A673 (cell line): ENCODE measurements at regions not wholly inside any gene's neighbourhood (a gene's known extent, or its start where the extent isn't known, plus 50 kb on each side); places are given as distances from the start of the nearest gene placed in this dataset.

Source experiments
- EZH2 ChIP-seq: fragments of 200-600 bp; sonication (generic); IDR thresholded peaks from 2 replicates; pipeline ENCODE4 v1.6.1; 2017; ENCODE audit warnings: borderline replicate concordance, low read depth, mild to moderate bottlenecking, mixed read lengths, antibody characterized with exemption, low read length; ENCODE audit not compliant: poor library complexity, severe bottlenecking
- TF ChIP-seq, protein P1 (sequence below): fragments of 300-800, 200-600 bp; sonication (generic); conservative IDR thresholded peaks from 2 replicates; pipeline ENCODE4 v1.5.1; 2017; ENCODE audit warnings: low read depth, mild to moderate bottlenecking, antibody characterized with exemption, low read length, moderate library complexity, mixed read lengths

DNA sequence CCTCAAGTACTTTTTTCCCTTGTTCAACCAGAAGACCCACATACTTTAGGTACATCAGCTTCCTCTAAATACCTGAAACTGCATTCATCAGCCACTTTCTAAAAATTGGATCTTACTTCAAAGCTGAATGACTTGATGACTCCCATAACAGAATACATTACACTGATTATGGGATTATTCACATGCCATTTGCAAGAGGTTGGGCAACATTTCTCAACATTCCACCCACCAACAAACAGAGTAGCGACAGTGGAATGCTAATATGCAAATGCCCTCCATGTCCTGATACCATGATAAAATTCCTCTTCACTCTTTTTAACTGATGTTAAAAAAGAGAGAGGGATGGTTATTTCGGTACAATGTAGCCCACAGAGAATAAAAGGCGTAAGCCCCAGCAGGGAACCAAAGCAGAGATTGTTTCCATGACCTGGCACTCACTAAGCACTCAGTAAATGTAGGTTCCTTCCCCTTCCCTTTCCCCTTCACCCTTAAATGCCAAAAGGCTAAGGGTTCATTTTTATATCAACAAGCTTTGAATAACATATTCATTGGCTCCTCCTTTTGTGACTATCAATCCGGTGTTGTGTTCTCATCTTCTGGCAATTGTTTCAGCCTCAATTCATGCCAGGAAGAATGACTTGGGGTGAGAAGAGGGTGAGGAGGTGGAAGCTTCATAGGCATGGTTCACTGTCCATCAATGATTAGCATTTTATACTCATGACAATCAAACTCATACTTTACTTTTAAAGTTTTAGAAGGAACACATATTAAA is 317.2 kb downstream of the DHX15 start:
- TF ChIP-seq, protein P1, sequence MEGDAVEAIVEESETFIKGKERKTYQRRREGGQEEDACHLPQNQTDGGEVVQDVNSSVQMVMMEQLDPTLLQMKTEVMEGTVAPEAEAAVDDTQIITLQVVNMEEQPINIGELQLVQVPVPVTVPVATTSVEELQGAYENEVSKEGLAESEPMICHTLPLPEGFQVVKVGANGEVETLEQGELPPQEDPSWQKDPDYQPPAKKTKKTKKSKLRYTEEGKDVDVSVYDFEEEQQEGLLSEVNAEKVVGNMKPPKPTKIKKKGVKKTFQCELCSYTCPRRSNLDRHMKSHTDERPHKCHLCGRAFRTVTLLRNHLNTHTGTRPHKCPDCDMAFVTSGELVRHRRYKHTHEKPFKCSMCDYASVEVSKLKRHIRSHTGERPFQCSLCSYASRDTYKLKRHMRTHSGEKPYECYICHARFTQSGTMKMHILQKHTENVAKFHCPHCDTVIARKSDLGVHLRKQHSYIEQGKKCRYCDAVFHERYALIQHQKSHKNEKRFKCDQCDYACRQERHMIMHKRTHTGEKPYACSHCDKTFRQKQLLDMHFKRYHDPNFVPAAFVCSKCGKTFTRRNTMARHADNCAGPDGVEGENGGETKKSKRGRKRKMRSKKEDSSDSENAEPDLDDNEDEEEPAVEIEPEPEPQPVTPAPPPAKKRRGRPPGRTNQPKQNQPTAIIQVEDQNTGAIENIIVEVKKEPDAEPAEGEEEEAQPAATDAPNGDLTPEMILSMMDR, result no peak
- no peak for TF ChIP-seq EZH2
